Muscle layer of duodenum (tissue), 2 donors: ENCODE measurements at regions not wholly inside any gene's neighbourhood (a gene's known extent, or its start where the extent isn't known, plus 50 kb on each side); places are given as distances from the start of the nearest gene placed in this dataset.

Experiments
- H3K27ac ChIP-seq: one replicate; pipeline ENCODE4 v1.7.0; 2013; ENCODE audit warnings: mild to moderate bottlenecking, low read length
- H3K27me3 ChIP-seq: one replicate; pipeline ENCODE4 v1.7.0; 2013; ENCODE audit warnings: low read depth, mild to moderate bottlenecking, control low read depth, low read length
- H3K36me3 ChIP-seq, 2 donors: one replicate each; pipeline ENCODE4 v1.7.0; 2013; ENCODE audit warnings: low read length in 2 of 2, control low read depth in 1 of 2, mild to moderate bottlenecking in 1 of 2; ENCODE audit not compliant: insufficient read depth in 2 of 2, control insufficient read depth in 1 of 2
- H3K4me1 ChIP-seq, 2 donors: one replicate each; pipeline ENCODE4 v1.7.0; 2013; ENCODE audit warnings: low read length in 2 of 2, mild to moderate bottlenecking in 2 of 2, control low read depth in 1 of 2, moderate library complexity in 1 of 2; ENCODE audit not compliant: insufficient read depth in 2 of 2, control insufficient read depth in 1 of 2
- H3K4me3 ChIP-seq, 2 donors: one replicate each; pipeline ENCODE4 v1.7.0; 2013; ENCODE audit warnings: low read length in 2 of 2, low read depth in 1 of 2, mild to moderate bottlenecking in 1 of 2
- H3K9me3 ChIP-seq, 2 donors: one replicate each; pipeline ENCODE4 v1.7.0; 2013; ENCODE audit warnings: low read length in 2 of 2, control low read depth in 1 of 2, mild to moderate bottlenecking in 1 of 2; ENCODE audit not compliant: control insufficient read depth in 1 of 2
- donor health status: healthy.

DNA sequence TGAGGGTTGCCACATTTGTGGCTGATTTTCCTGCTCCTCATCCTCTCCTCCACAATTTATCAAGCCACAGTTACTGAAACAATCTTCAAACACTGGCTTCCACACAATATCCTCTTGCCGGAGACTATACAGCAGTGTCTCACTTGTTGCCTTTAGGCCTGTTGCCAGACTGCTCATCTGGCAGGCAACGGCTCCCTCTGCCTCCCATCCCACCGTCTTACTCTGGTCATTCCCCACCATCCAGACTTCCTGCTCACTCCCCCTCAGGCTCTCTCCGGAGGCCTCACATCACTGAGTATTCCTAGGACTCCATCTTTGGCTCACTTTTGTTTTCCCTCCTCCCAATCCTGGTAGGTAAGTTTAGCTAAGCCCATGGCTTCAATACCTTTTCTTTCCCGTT is 301.9 kb downstream of the IL20RB start:
- Histone ChIP-seq H3K27me3 (no peaks in the 10 kb centered on the region), H3K36me3 (no peaks in the 10 kb centered on the region), H3K9me3 (no peaks in the 10 kb centered on the region), H3K27ac (no peak overlapping the region), H3K4me3 (no peak overlapping the region), H3K4me1 (peaks cover 0 to 7% of the 10 kb centered on the region in 2 donors)

DNA sequence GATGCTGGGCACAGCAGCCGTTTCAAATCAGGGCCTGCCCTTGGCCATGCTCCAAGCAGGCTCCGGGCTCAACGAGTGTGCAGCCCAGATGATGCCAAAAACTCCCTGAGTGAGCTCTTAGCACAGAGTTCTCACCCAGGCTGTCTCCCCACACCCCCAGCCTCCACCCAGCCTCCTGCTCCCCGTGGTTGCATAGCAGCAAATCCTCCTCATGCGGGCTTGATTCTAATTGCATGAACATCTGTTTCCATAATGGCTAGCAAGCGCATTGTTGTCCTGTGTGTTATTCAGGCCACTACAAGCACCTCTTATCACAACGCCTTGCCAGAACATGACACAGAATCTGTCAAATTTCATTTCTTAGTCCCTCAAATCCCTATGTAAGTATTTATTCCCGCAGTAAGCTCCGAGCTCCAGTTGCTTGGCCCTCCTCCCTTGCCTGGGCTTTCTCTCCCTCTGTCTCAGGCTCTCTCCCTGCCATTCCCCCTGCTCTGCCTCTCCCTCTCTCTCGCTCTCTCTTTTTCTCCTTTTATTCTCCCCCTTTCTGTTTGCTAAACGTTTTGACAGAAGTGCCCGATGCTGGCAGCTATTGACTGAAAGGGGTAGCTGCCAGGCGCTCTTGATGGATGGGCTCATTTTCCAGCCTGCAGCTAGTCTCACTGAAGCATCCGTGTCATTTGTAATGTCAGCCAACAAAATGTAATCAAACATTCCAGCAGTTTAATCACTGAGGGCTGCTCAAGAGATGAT is 306.5 kb downstream of the IL20RB start:
- Histone ChIP-seq H3K27me3 (no peaks in the 10 kb centered on the region), H3K4me3 (no peak overlapping the region), H3K36me3 (no peaks in the 10 kb centered on the region), H3K9me3 (no peaks in the 10 kb centered on the region), H3K27ac (no peak overlapping the region), H3K4me1 (peaks cover 0 to 7% of the 10 kb centered on the region in 2 donors)

GRCh38 chr3:137264843-137265330 is 307.1 kb downstream of the IL20RB start:
- Histone ChIP-seq H3K27me3 (no peaks in the 10 kb centered on the region), H3K27ac (no peak overlapping the region), H3K4me3 (no peak overlapping the region), H3K4me1 (peaks cover 0 to 7% of the 10 kb centered on the region in 2 donors), H3K9me3 (no peaks in the 10 kb centered on the region), H3K36me3 (no peaks in the 10 kb centered on the region)

GRCh38 chr3:137282871-137283270 is 325.1 kb downstream of the IL20RB start:
- H3K27me3 ChIP-seq: no peaks in the 10 kb centered on the region
- no peaks in the 10 kb centered on the region for H3K4me1 ChIP-seq
- no peak overlapping the region for H3K4me3 ChIP-seq
- no peak overlapping the region for H3K27ac ChIP-seq
- peaks cover 0 to 4% of the 10 kb centered on the region in 2 donors for H3K9me3 ChIP-seq
- H3K36me3 ChIP-seq: no peaks in the 10 kb centered on the region

- no peak overlapping the region for H3K4me3 ChIP-seq
- no peaks in the 10 kb centered on the region for H3K4me1 ChIP-seq
- no peaks in the 10 kb centered on the region for H3K27me3 ChIP-seq
- no peak overlapping the region for H3K27ac ChIP-seq
- peaks cover 0 to 4% of the 10 kb centered on the region in 2 donors for H3K9me3 ChIP-seq
- H3K36me3 ChIP-seq: no peaks in the 10 kb centered on the region
These were observed 328.1 kb downstream of the IL20RB start for GRCh38 chr3:137285924-137286323.

DNA sequence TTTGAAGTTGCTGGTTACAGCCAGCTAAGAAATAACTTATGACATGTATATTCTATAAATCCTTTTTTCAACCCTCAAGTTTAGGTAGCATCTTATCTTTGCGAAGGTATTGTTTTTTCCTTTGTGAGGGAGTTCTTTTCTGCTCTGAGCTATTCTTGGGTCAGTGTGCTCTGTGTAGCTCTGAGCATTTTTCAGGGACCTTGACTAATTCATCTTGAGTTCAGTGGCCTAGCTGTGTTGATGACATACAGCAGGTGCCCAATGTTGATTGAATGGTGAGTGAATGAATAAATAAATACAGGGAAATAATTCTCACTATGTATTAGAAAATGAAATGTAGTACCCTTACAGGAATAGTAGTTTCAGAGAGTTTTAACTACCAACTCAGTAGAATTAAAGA is 335.3 kb downstream of the IL20RB start:
- Histone ChIP-seq H3K4me3 (no peak overlapping the region), H3K27me3 (no peaks in the 10 kb centered on the region), H3K4me1 (no peaks in the 10 kb centered on the region), H3K27ac (no peak overlapping the region), H3K36me3 (no peaks in the 10 kb centered on the region), H3K9me3 (no peaks in the 10 kb centered on the region)

GRCh38 chr3:137294139-137294538 is 336.4 kb downstream of the IL20RB start:
- no peak overlapping the region for H3K4me3 ChIP-seq
- H3K4me1 ChIP-seq: no peaks in the 10 kb centered on the region
- no peaks in the 10 kb centered on the region for H3K27me3 ChIP-seq
- H3K36me3 ChIP-seq: no peaks in the 10 kb centered on the region
- no peak overlapping the region for H3K27ac ChIP-seq
- no peaks in the 10 kb centered on the region for H3K9me3 ChIP-seq

- no peaks in the 10 kb centered on the region for H3K27me3 ChIP-seq
- no peaks in the 10 kb centered on the region for H3K9me3 ChIP-seq
- no peaks in the 10 kb centered on the region for H3K4me1 ChIP-seq
- H3K36me3 ChIP-seq: no peaks in the 10 kb centered on the region
- no peak overlapping the region for H3K27ac ChIP-seq
- H3K4me3 ChIP-seq: no peak overlapping the region
These were observed 337.1 kb downstream of the IL20RB start for GRCh38 chr3:137294839-137295238.

DNA sequence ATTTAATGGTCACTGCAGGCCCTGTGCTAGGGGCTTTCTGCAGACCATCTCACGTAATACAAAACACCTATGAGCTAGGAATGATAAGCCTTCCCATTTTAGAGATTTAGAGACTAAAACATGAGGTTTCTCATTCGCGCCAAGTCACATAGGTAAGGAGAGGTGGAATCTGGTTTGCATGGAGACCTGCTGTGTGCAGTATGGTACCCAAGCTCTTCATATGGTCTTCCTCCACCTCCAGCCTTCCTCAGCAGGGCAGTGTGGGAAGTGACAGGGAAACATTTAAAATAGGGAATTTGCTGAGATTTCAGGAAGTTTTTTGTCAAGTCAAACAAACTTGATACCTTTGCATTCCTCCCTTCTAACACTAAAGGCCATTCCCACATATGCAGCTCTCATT is 337.6 kb downstream of the IL20RB start:
- Histone ChIP-seq H3K4me1 (no peaks in the 10 kb centered on the region), H3K4me3 (no peak overlapping the region), H3K27ac (no peak overlapping the region), H3K9me3 (no peaks in the 10 kb centered on the region), H3K36me3 (no peaks in the 10 kb centered on the region), H3K27me3 (no peaks in the 10 kb centered on the region)

- Histone ChIP-seq H3K27ac (no peak overlapping the region), H3K9me3 (no peaks in the 10 kb centered on the region), H3K36me3 (no peaks in the 10 kb centered on the region), H3K4me3 (no peak overlapping the region), H3K4me1 (no peaks in the 10 kb centered on the region), H3K27me3 (no peaks in the 10 kb centered on the region)
These were observed 338.3 kb downstream of the IL20RB start for GRCh38 chr3:137296116-137296515.

- no peaks in the 10 kb centered on the region for H3K9me3 ChIP-seq
- no peaks in the 10 kb centered on the region for H3K36me3 ChIP-seq
- H3K4me3 ChIP-seq: no peak overlapping the region
- H3K4me1 ChIP-seq: no peaks in the 10 kb centered on the region
- no peaks in the 10 kb centered on the region for H3K27me3 ChIP-seq
- no peak overlapping the region for H3K27ac ChIP-seq
These were observed 340.0 kb downstream of the IL20RB start for GRCh38 chr3:137297770-137298169.

DNA sequence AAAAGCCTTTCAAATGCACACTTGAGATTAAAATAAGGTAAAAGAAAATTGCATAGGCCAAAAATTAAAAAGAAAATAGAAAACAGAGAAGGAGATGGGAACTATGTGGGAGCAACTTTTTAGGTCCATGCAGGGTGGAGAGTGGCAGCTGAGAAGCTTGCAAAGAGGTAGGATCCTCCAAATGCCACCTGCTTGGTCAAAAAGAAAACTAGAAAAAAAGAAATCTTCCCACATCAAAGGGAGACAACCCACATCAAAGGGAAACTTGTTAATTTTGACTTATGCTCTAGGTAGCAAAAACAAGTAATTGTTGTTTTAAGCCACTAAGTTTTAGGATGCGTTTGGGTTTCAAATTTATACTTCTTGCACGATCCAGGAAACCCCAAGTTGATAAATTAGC is 342.9 kb downstream of the IL20RB start:
- Histone ChIP-seq H3K4me3 (no peak overlapping the region), H3K36me3 (no peaks in the 10 kb centered on the region), H3K4me1 (no peaks in the 10 kb centered on the region), H3K9me3 (no peaks in the 10 kb centered on the region), H3K27me3 (no peaks in the 10 kb centered on the region), H3K27ac (no peak overlapping the region)
